SK-N-SH treated with all-trans-retinoic acid at 6 μM for 48 hours (cell line): ENCODE measurements at regions not wholly inside any gene's neighbourhood (a gene's known extent, or its start where the extent isn't known, plus 50 kb on each side); places are given as distances from the start of the nearest gene placed in this dataset.

Experiments
- ATAC-seq: fragments of 200-7000 bp; cut with Tn5 transposase; 3 replicates; pipeline ENCODE4 v1.9.1; 2020; ENCODE audit warnings: mild to moderate bottlenecking, moderate library complexity
- ARNTL ChIP-seq: fragments of 450-650 bp; formaldehyde crosslinking; IDR thresholded peaks from 2 replicates; pipeline ENCODE4 v1.5.0; 2020; ENCODE audit warnings: low read depth, mild to moderate bottlenecking, moderate library complexity, borderline replicate concordance
- BACH2 ChIP-seq: fragments of 250-450 bp; sonication (Bioruptor Pico); IDR thresholded peaks from 2 replicates; pipeline ENCODE4 v1.9.0; 2021; ENCODE audit warnings: mild to moderate bottlenecking, borderline replicate concordance
- CREB5 ChIP-seq: fragments of 250-450 bp; sonication (Bioruptor Pico); IDR thresholded peaks from 2 replicates; pipeline ENCODE4 v1.5.1; 2020; ENCODE audit warnings: low read depth, mild to moderate bottlenecking, moderate library complexity
- CSDC2 ChIP-seq: fragments of 250-450 bp; sonication (Bioruptor Pico); IDR thresholded peaks from 2 replicates; pipeline ENCODE4 v1.5.0; 2020; ENCODE audit warnings: mild to moderate bottlenecking, moderate library complexity
- CSRNP3 ChIP-seq: fragments of 250-450 bp; sonication (Bioruptor Pico); IDR thresholded peaks from 2 replicates; pipeline ENCODE4 v1.5.1; 2021; ENCODE audit warnings: mild to moderate bottlenecking, moderate library complexity
- ESRRG ChIP-seq: fragments of 250-450 bp; sonication (Bioruptor Pico); IDR thresholded peaks from 2 replicates; pipeline ENCODE4 v1.6.1; 2021; ENCODE audit warnings: mild to moderate bottlenecking
- GLIS3 ChIP-seq: fragments of 250-450 bp; sonication (Bioruptor Pico); IDR thresholded peaks from 2 replicates; pipeline ENCODE4 v1.5.0; 2020; ENCODE audit warnings: mild to moderate bottlenecking, moderate library complexity
- ISL1 ChIP-seq: fragments of 250-450 bp; sonication (Bioruptor Pico); IDR thresholded peaks from 2 replicates; pipeline ENCODE4 v2.1.2; 2022; ENCODE audit warnings: mild to moderate bottlenecking, moderate library complexity
- OSR1 ChIP-seq: fragments of 250-450 bp; sonication (Bioruptor Pico); IDR thresholded peaks from 2 replicates; pipeline ENCODE4 v1.8.0; 2022; ENCODE audit warnings: moderate library complexity, mild to moderate bottlenecking, inconsistent platforms
- PATZ1 ChIP-seq: fragments of 250-450 bp; sonication (Bioruptor Pico); IDR thresholded peaks from 2 replicates; pipeline ENCODE4 v1.8.0; 2020; ENCODE audit warnings: mild to moderate bottlenecking, moderate library complexity, borderline replicate concordance
- POU6F1 ChIP-seq: fragments of 250-450 bp; sonication (Bioruptor Pico); IDR thresholded peaks from 2 replicates; pipeline ENCODE4 v1.8.0; 2021; ENCODE audit warnings: low read depth, mild to moderate bottlenecking, moderate library complexity, borderline replicate concordance
- PPARA ChIP-seq: fragments of 250-450 bp; sonication (Bioruptor Pico); IDR thresholded peaks from 2 replicates; pipeline ENCODE4 v1.5.0; 2020; ENCODE audit warnings: mild to moderate bottlenecking, borderline replicate concordance
- RARB ChIP-seq: fragments of 250-450 bp; sonication (Bioruptor Pico); IDR thresholded peaks from 2 replicates; pipeline ENCODE4 v1.8.0; 2021; ENCODE audit warnings: mild to moderate bottlenecking, moderate library complexity
- SNAI2 ChIP-seq: fragments of 250-450 bp; sonication (Bioruptor Pico); IDR thresholded peaks from 2 replicates; pipeline ENCODE4 v1.5.0; 2020; ENCODE audit warnings: mild to moderate bottlenecking, moderate library complexity
- TCF4 ChIP-seq: fragments of 250-450 bp; sonication (Bioruptor Pico); IDR thresholded peaks from 2 replicates; pipeline ENCODE4 v1.8.0; 2021; ENCODE audit warnings: mild to moderate bottlenecking, moderate library complexity, borderline replicate concordance
- TOX ChIP-seq: fragments of 250-450 bp; sonication (Bioruptor Pico); IDR thresholded peaks from 2 replicates; pipeline ENCODE4 v1.8.0; 2021; ENCODE audit warnings: mild to moderate bottlenecking, moderate library complexity, borderline replicate concordance
- TSHZ2 ChIP-seq: fragments of 250-450 bp; sonication (Bioruptor Pico); IDR thresholded peaks from 2 replicates; pipeline ENCODE4 v1.5.0; 2020; ENCODE audit warnings: mild to moderate bottlenecking, moderate library complexity
- ZC3H10 ChIP-seq: fragments of 250-450 bp; sonication (Bioruptor Pico); IDR thresholded peaks from 2 replicates; pipeline ENCODE4 v1.5.1; 2021; ENCODE audit warnings: mild to moderate bottlenecking, moderate library complexity
- ZNF565 ChIP-seq: fragments of 450-650 bp; formaldehyde crosslinking; conservative IDR thresholded peaks from 2 replicates; pipeline ENCODE4 v1.5.0; 2020; ENCODE audit warnings: low read depth, mild to moderate bottlenecking, moderate library complexity
- ZNF70 ChIP-seq: fragments of 450-650 bp; formaldehyde crosslinking; IDR thresholded peaks from 2 replicates; pipeline ENCODE4 v1.5.0; 2020; ENCODE audit warnings: mild to moderate bottlenecking, moderate library complexity

- ATAC-seq = no peak
Observed at GRCh38 chr2:83233781-83234180, 1225.3 kb downstream of the SUCLG1 start.

GRCh38 chr2:83233326-83233725, 1225.8 kb downstream of the SUCLG1 start:
- ATAC-seq = no peak
- no peak for TF ChIP-seq BACH2
- no peak for TF ChIP-seq ZC3H10
- no peak for TF ChIP-seq CSDC2 (CRISPR knock-in tag)
- TF ChIP-seq PPARA (CRISPR knock-in tag) = no peak
- no peak for TF ChIP-seq CREB5
- no peak for TF ChIP-seq POU6F1 (CRISPR knock-in tag)
- no peak for TF ChIP-seq TSHZ2 (CRISPR knock-in tag)
- no peak for TF ChIP-seq ARNTL (CRISPR knock-in tag)
- no peak for TF ChIP-seq TOX
- TF ChIP-seq CSRNP3 (CRISPR knock-in tag) = no peak
- TF ChIP-seq SNAI2 (CRISPR knock-in tag) = no peak
- TF ChIP-seq OSR1 (CRISPR knock-in tag) = no peak
- no peak for TF ChIP-seq ZNF565 (CRISPR knock-in tag)
- no peak for TF ChIP-seq ZNF70 (CRISPR knock-in tag)
- TF ChIP-seq RARB (CRISPR knock-in tag) = no peak
- TF ChIP-seq GLIS3 = no peak
- no peak for TF ChIP-seq ISL1 (CRISPR knock-in tag)
- TF ChIP-seq TCF4 (CRISPR knock-in tag) = no peak

More at GRCh38 chr2:83233781-83234180, 1225.3 kb downstream of the SUCLG1 start:
- TF ChIP-seq TSHZ2 (CRISPR knock-in tag) = no peak
- TF ChIP-seq ZC3H10 = no peak

GRCh38 chr2:83229443-83229842, 1229.6 kb downstream of the SUCLG1 start:
- ATAC-seq = no peak
- TF ChIP-seq CSRNP3 (CRISPR knock-in tag) (no peak), BACH2 (no peak), PATZ1 (CRISPR knock-in tag) (no peak), ZC3H10 (no peak), ZNF565 (CRISPR knock-in tag) (no peak), ESRRG (CRISPR knock-in tag) (no peak), POU6F1 (CRISPR knock-in tag) (no peak), ZNF70 (CRISPR knock-in tag) (no peak)
